Cerebellar cortex (tissue), 1 donor: ENCODE measurements at regions not wholly inside any gene's neighbourhood (a gene's known extent, or its start where the extent isn't known, plus 50 kb on each side); places are given as distances from the start of the nearest gene placed in this dataset.

Experiments used
- DNase-seq: peaks from one replicate; pipeline ENCODE4 v3.0.0-alpha.2; 2015; ENCODE audit warnings: low spot score

- DNase-seq: no peak
Observed at GRCh38 chr1:189866606-189867005, 611.1 kb downstream of the BRINP3 start.

GRCh38 chr1:189868021-189868420, 609.6 kb downstream of the BRINP3 start:
- DNase-seq: no peak

- no peak for DNase-seq
Observed at GRCh38 chr1:189874715-189875435, 602.8 kb downstream of the BRINP3 start.

GRCh38 chr1:189880135-189880534, 597.5 kb downstream of the BRINP3 start:
- no peak for DNase-seq

GRCh38 chr1:189899686-189900425, 577.8 kb downstream of the BRINP3 start:
- no peak for DNase-seq

- DNase-seq: no peak
Observed at GRCh38 chr1:189904509-189904908, 573.2 kb downstream of the BRINP3 start.

GRCh38 chr1:189908113-189908512, 569.6 kb downstream of the BRINP3 start:
- no peak for DNase-seq

GRCh38 chr1:189921613-189922012, 556.1 kb downstream of the BRINP3 start:
- DNase-seq: no peak

GRCh38 chr1:189927641-189928040, 550.0 kb downstream of the BRINP3 start:
- no peak for DNase-seq

- no peak for DNase-seq
Observed at GRCh38 chr1:189929501-189930099, 548.1 kb downstream of the BRINP3 start.

GRCh38 chr1:189936861-189937260, 540.8 kb downstream of the BRINP3 start:
- DNase-seq: no peak

GRCh38 chr1:189939967-189940366, 537.7 kb downstream of the BRINP3 start:
- no peak for DNase-seq

GRCh38 chr1:189941922-189942321, 535.7 kb downstream of the BRINP3 start:
- no peak for DNase-seq

GRCh38 chr1:189958756-189959155, 518.9 kb downstream of the BRINP3 start:
- no peak for DNase-seq

GRCh38 chr1:189960769-189961168, 516.9 kb downstream of the BRINP3 start:
- DNase-seq: no peak

- DNase-seq: no peak
Observed at GRCh38 chr1:189962181-189962580, 515.5 kb downstream of the BRINP3 start.

- no peak for DNase-seq
Observed at GRCh38 chr1:189970331-189971230, 507.1 kb downstream of the BRINP3 start.

GRCh38 chr1:189971656-189972055, 506.0 kb downstream of the BRINP3 start:
- DNase-seq: no peak

GRCh38 chr1:189977184-189977583, 500.5 kb downstream of the BRINP3 start:
- DNase-seq: no peak

- DNase-seq: no peak
Observed at GRCh38 chr1:189983166-189983890, 494.3 kb downstream of the BRINP3 start.

- no peak for DNase-seq
Observed at GRCh38 chr1:189986516-189986915, 491.1 kb downstream of the BRINP3 start.
